Glutamatergic neuron (in vitro differentiated cells): ENCODE measurements at regions not wholly inside any gene's neighbourhood (a gene's known extent, or its start where the extent isn't known, plus 50 kb on each side); places are given as distances from the start of the nearest gene placed in this dataset.

Source experiments
- DNase-seq: peaks from one replicate; pipeline ENCODE4 v3.0.0; 2022
- H3K27ac Mint-ChIP-seq: one replicate; pipeline ENCODE4 v1.8.0; 2020; ENCODE audit warnings: mild to moderate bottlenecking, mixed read lengths, inconsistent platforms; ENCODE audit not compliant: unreplicated experiment
- H3K27me3 Mint-ChIP-seq: one replicate; pipeline ENCODE4 v1.8.0; 2020; ENCODE audit warnings: mild to moderate bottlenecking, moderate library complexity, mixed read lengths, inconsistent platforms; ENCODE audit not compliant: unreplicated experiment
- H3K36me3 Mint-ChIP-seq: one replicate; pipeline ENCODE4 v1.8.0; 2020; ENCODE audit warnings: mild to moderate bottlenecking, mixed read lengths, inconsistent platforms; ENCODE audit not compliant: unreplicated experiment
- H3K4me1 Mint-ChIP-seq: one replicate; pipeline ENCODE4 v1.8.0; 2020; ENCODE audit warnings: mild to moderate bottlenecking, low read depth, mixed read lengths, inconsistent platforms; ENCODE audit not compliant: unreplicated experiment
- H3K4me3 Mint-ChIP-seq: one replicate; pipeline ENCODE4 v1.8.0; 2020; ENCODE audit warnings: mild to moderate bottlenecking, mixed read lengths, inconsistent platforms; ENCODE audit not compliant: unreplicated experiment
- H3K9me3 Mint-ChIP-seq: one replicate; pipeline ENCODE4 v1.8.0; 2020; ENCODE audit warnings: mild to moderate bottlenecking, moderate library complexity, mixed read lengths, inconsistent platforms; ENCODE audit not compliant: unreplicated experiment
- TF ChIP-seq, protein P1 (sequence below): fragments of 200-600 bp; sonication (generic); IDR thresholded peaks from one replicate; pipeline ENCODE4 v1.5.0; 2021; ENCODE audit not compliant: partially characterized antibody, unreplicated experiment

DNA sequence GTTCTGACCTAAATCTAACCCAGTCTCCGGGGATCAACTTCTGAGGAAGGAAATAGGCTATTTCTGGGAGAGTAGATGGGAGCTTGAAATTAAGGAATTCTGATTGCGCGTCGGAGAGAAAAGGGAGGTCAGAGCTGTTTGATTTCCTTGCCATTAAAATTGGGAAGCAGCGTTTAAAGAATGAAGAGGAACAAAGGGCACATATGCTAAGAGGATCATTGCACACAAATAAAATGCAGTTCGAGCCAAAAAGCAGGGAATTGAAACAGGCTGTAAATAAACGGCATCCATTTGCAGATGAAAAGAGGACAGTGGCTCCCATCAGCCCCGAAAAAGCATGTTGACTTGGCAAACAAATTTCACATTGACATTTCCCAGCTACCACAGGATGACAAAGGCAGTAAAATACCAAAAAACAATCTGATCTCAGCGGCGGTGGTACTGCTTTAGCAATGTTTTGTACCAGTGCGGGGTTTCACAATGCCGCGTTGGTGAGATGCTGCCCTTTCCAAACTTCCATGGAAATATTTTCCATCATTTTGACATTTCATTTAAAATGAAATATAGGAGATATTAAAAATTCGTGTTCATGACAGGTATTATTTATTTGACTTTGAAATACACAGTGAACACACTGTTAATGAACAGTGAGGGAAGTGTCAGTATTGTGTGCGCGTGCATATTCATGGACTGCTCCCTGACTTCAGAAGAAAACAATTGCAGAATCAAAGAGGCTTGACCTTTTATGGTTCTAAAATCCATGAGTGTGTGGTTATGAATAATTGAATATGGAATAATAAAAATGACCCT is 108.8 kb downstream of the SQOR start:
- TF ChIP-seq, protein P1, sequence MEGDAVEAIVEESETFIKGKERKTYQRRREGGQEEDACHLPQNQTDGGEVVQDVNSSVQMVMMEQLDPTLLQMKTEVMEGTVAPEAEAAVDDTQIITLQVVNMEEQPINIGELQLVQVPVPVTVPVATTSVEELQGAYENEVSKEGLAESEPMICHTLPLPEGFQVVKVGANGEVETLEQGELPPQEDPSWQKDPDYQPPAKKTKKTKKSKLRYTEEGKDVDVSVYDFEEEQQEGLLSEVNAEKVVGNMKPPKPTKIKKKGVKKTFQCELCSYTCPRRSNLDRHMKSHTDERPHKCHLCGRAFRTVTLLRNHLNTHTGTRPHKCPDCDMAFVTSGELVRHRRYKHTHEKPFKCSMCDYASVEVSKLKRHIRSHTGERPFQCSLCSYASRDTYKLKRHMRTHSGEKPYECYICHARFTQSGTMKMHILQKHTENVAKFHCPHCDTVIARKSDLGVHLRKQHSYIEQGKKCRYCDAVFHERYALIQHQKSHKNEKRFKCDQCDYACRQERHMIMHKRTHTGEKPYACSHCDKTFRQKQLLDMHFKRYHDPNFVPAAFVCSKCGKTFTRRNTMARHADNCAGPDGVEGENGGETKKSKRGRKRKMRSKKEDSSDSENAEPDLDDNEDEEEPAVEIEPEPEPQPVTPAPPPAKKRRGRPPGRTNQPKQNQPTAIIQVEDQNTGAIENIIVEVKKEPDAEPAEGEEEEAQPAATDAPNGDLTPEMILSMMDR, result no peak
- Mint-ChIP-seq H3K27ac (no peak overlapping the region), H3K4me3 (no peak overlapping the region), H3K36me3 (no peaks in the 10 kb centered on the region), H3K4me1 (peaks cover 3% of the 10 kb centered on the region), H3K27me3 (peaks cover 2% of the 10 kb centered on the region), H3K9me3 (no peaks in the 10 kb centered on the region)
- no peak for DNase-seq

DNA sequence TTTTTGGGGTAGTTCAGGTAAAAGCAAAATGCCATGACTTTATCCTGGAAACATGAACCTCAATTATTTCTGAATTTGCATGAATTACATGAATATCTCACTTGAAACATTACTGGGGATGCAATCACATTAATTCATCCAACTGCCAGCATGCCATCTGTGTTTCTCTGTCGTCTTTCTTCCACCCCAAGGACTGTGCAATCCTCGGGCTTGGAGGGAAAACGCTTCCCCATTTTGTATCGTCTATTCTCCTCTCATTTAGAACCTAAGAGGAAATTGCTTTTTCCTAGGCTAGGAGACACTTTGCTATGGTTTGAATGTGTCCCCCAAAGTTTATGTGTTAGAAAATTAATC is 109.4 kb downstream of the SQOR start:
- no peak for DNase-seq
- H3K27me3 Mint-ChIP-seq, result peaks cover 2% of the 10 kb centered on the region
- TF ChIP-seq, protein P1, result no peak
- H3K4me3 Mint-ChIP-seq, result no peak overlapping the region
- no peaks in the 10 kb centered on the region for H3K36me3 Mint-ChIP-seq
- H3K27ac Mint-ChIP-seq, result no peak overlapping the region
- peaks cover 3% of the 10 kb centered on the region for H3K4me1 Mint-ChIP-seq
- no peaks in the 10 kb centered on the region for H3K9me3 Mint-ChIP-seq

DNA sequence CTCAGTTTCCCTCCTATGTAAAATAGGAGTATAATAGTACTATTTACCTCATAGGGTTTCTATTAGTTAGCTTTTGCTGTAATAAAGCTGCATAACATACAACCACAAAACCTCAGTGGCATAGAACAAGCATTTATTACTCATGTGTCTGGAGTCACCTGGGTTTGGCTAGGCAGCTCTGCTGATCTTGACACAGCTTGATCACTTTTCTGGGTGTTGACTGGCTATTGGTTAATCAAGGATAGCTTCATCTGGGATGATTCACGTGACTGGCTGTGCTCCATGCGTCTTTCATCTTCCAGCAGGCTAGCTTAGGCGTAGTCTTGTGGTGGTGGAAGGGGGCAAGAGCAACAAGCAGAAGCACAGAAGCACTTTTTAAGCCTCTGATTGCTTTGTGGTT is 112.6 kb downstream of the SQOR start:
- H3K27me3 Mint-ChIP-seq, result peaks cover 2% of the 10 kb centered on the region
- DNase-seq, result no peak
- no peak overlapping the region for H3K27ac Mint-ChIP-seq
- peaks cover 3% of the 10 kb centered on the region for H3K4me1 Mint-ChIP-seq
- H3K4me3 Mint-ChIP-seq, result no peak overlapping the region
- TF ChIP-seq, protein P1, result no peak
- H3K9me3 Mint-ChIP-seq, result no peaks in the 10 kb centered on the region
- no peaks in the 10 kb centered on the region for H3K36me3 Mint-ChIP-seq

DNA sequence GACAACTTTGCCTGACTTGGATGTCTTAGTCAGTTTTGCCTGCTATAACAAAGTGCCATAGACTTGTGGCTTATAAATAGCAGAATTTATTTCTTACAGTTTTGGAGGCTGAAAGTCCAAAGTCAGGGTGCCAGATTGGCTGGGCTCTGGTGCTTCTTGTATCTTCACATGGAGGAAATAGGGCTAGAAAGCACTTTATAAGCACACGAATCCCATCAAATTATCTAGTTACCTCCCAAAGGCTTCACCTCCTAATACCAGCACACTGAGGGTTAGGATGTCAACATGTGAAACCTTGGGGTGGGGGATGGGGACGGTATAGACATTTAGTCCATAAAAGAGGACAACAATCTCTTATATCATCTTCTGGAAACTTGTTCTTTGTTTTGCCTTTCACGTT is 116.8 kb downstream of the SQOR start:
- H3K4me3 Mint-ChIP-seq, result no peak overlapping the region
- no peak overlapping the region for H3K27ac Mint-ChIP-seq
- H3K9me3 Mint-ChIP-seq, result no peaks in the 10 kb centered on the region
- no peaks in the 10 kb centered on the region for H3K4me1 Mint-ChIP-seq
- TF ChIP-seq, protein P1, result no peak
- H3K36me3 Mint-ChIP-seq, result no peaks in the 10 kb centered on the region
- DNase-seq, result no peak
- no peaks in the 10 kb centered on the region for H3K27me3 Mint-ChIP-seq

DNA sequence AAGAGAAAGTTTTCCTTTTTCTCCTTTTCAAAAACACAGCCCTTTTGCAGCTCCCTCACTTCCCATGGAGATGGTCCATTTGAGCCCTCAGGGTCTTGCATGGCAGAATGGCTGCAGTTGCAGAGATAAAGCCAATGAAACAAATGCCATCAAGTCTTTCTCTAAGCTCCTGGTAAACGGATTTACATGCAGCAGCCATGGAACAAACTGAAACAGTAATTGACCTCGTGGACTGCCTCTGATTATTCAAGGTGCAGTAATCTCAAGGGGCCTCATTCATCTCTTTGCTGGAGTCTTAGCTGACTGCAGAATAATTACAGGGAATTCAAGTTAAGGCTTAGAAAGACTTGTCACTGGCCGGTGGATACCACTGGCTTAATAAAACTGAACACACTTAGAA is 125.1 kb downstream of the SQOR start:
- H3K4me3 Mint-ChIP-seq, result no peak overlapping the region
- no peak for DNase-seq

More for the DNA sequence above, 125.1 kb downstream of the SQOR start:
- Mint-ChIP-seq H3K36me3 (no peaks in the 10 kb centered on the region), H3K4me1 (no peaks in the 10 kb centered on the region), H3K9me3 (no peaks in the 10 kb centered on the region), H3K27me3 (no peaks in the 10 kb centered on the region), H3K27ac (no peak overlapping the region)
- TF ChIP-seq, protein P1, result no peak
